Keratinocyte (primary cell): ENCODE measurements at regions not wholly inside any gene's neighbourhood (a gene's known extent, or its start where the extent isn't known, plus 50 kb on each side); places are given as distances from the start of the nearest gene placed in this dataset.

Source experiments
- DNase-seq: peaks from one replicate; pipeline ENCODE4 v3.0.0-alpha.2; 2011; ENCODE audit warnings: low read depth, missing footprints, low spot score
- FAIRE-seq: peaks from 2 replicates; lab custom pipeline; 2011; peaks lifted over from hg19 to GRCh38; lab: Jason Lieb, UNC
- H2AFZ ChIP-seq: 2 replicates; pipeline ENCODE4 v1.6.0; 2012; ENCODE audit warnings: low read length, control low read depth, inconsistent platforms; ENCODE audit not compliant: control insufficient read depth
- H3K27ac ChIP-seq: 2 replicates; pipeline ENCODE4 v1.5.1; 2011; ENCODE audit warnings: low read length; ENCODE audit not compliant: control insufficient read depth, insufficient read depth
- H3K27me3 ChIP-seq: 3 replicates; pipeline ENCODE4 v1.6.0; 2011; ENCODE audit warnings: low read length; ENCODE audit not compliant: control insufficient read depth, insufficient read depth; ENCODE audit errors: extremely low read depth
- H3K36me3 ChIP-seq, 2 experiments: 2 replicates in 1 of 2; 3 replicates in 1 of 2; pipeline ENCODE4 v1.5.1; 2011; ENCODE audit warnings: low read length in 2 of 2, mild to moderate bottlenecking in 1 of 2; ENCODE audit not compliant: control insufficient read depth in 2 of 2, insufficient read depth in 2 of 2; ENCODE audit errors: extremely low read depth in 1 of 2
- H3K4me1 ChIP-seq: 3 replicates; pipeline ENCODE4 v1.5.1; 2011; ENCODE audit warnings: low read length; ENCODE audit not compliant: control insufficient read depth, insufficient read depth; ENCODE audit errors: extremely low read depth
- H3K4me2 ChIP-seq: 3 replicates; pipeline ENCODE4 v1.6.0; 2011; ENCODE audit warnings: low read depth, low read length; ENCODE audit not compliant: control insufficient read depth, insufficient read depth; ENCODE audit errors: extremely low read depth
- H3K4me3 ChIP-seq, 3 experiments: fragments of 200-600 bp in 1 of 3; sonication (generic) in 1 of 3; 2 replicates in 2 of 3; 3 replicates in 1 of 3; pipeline ENCODE4 v1.5.1; 2011 to 2016; ENCODE audit warnings: low read length in 3 of 3, mild to moderate bottlenecking in 3 of 3, control low read depth in 2 of 3, inconsistent platforms in 1 of 3, low read depth in 1 of 3, mixed read lengths in 1 of 3, mixed run types in 1 of 3, moderate library complexity in 1 of 3; ENCODE audit not compliant: control insufficient read depth in 2 of 3, insufficient read depth in 2 of 3; ENCODE audit errors: extremely low read depth in 1 of 3
- H3K79me2 ChIP-seq: 2 replicates; pipeline ENCODE4 v1.6.0; 2012; ENCODE audit warnings: low read length; ENCODE audit not compliant: control insufficient read depth, insufficient read depth
- H3K9ac ChIP-seq: 3 replicates; pipeline ENCODE4 v1.6.0; 2011; ENCODE audit warnings: low read length; ENCODE audit not compliant: control insufficient read depth, insufficient read depth; ENCODE audit errors: extremely low read depth
- H3K9me1 ChIP-seq: 3 replicates; pipeline ENCODE4 v1.6.0; 2011; ENCODE audit warnings: low read length; ENCODE audit not compliant: control insufficient read depth, insufficient read depth; ENCODE audit errors: extremely low read depth
- H3K9me3 ChIP-seq: 2 replicates; pipeline ENCODE4 v1.5.1; 2012; ENCODE audit warnings: low read depth, low read length; ENCODE audit not compliant: control insufficient read depth
- H4K20me1 ChIP-seq: 3 replicates; pipeline ENCODE4 v1.6.0; 2011; ENCODE audit warnings: low read length; ENCODE audit not compliant: control insufficient read depth, insufficient read depth; ENCODE audit errors: extremely low read depth
- EZH2 ChIP-seq: IDR thresholded peaks from one replicate; pipeline ENCODE4 v1.6.1; 2012; ENCODE audit warnings: inconsistent platforms, mild to moderate bottlenecking, low read length, moderate library complexity
- dilution Hi-C: fragments of 300-500 bp; cut with MboI; formaldehyde crosslinking; loops from one replicate; pipeline ENCODE4 v1.7.0; 2020; ENCODE audit warnings: low sequenced_read_pairs; ENCODE audit not compliant: extremely low pct_ligation_motif_present
- TF ChIP-seq, protein P1 (sequence below), 3 experiments: IDR thresholded peaks in 1 of 3; conservative IDR thresholded peaks in 1 of 3; optimal IDR thresholded peaks in 1 of 3; 2 replicates in 2 of 3; 3 replicates in 1 of 3; pipeline versions ENCODE3 to v1.5.1; 2011; ENCODE audit warnings: low read length in 3 of 3, mild to moderate bottlenecking in 3 of 3, moderate library complexity in 2 of 3, control low read depth in 1 of 3, inconsistent platforms in 1 of 3; ENCODE audit not compliant: insufficient read depth in 2 of 3; ENCODE audit errors: extremely low read depth in 1 of 3

- H3K79me2 ChIP-seq, result no peaks in the 10 kb centered on the region
- FAIRE-seq, result no peak
- H3K36me3 ChIP-seq, result no peaks in the 10 kb centered on the region
- peaks cover 26% of the 10 kb centered on the region for H3K27me3 ChIP-seq
- dilution Hi-C loops, result no loop called here
- H3K9me3 ChIP-seq, result peaks cover 4% of the 10 kb centered on the region
- H3K27ac ChIP-seq, result no peak overlapping the region
- DNase-seq, result no peak
- H4K20me1 ChIP-seq, result no peaks in the 10 kb centered on the region
- H3K9ac ChIP-seq, result no peak overlapping the region
- H3K4me3 ChIP-seq, result no peak overlapping the region
- no peaks in the 10 kb centered on the region for H3K9me1 ChIP-seq
- no peak overlapping the region for H2AFZ ChIP-seq
- no peak overlapping the region for H3K4me2 ChIP-seq
- no peak for TF ChIP-seq EZH2
- TF ChIP-seq, protein P1, sequence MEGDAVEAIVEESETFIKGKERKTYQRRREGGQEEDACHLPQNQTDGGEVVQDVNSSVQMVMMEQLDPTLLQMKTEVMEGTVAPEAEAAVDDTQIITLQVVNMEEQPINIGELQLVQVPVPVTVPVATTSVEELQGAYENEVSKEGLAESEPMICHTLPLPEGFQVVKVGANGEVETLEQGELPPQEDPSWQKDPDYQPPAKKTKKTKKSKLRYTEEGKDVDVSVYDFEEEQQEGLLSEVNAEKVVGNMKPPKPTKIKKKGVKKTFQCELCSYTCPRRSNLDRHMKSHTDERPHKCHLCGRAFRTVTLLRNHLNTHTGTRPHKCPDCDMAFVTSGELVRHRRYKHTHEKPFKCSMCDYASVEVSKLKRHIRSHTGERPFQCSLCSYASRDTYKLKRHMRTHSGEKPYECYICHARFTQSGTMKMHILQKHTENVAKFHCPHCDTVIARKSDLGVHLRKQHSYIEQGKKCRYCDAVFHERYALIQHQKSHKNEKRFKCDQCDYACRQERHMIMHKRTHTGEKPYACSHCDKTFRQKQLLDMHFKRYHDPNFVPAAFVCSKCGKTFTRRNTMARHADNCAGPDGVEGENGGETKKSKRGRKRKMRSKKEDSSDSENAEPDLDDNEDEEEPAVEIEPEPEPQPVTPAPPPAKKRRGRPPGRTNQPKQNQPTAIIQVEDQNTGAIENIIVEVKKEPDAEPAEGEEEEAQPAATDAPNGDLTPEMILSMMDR (optimal IDR thresholded peaks at IDR 0.05 in 1 of 3, IDR thresholded peaks at IDR 0.05 in 1 of 3, conservative IDR thresholded peaks at IDR 0.05 in 1 of 3; ENCODE audit: extremely low read depth in 1 of 3, insufficient read depth in 2 of 3, low read length in 3 of 3), result no peak
- no peaks in the 10 kb centered on the region for H3K4me1 ChIP-seq
Observed at GRCh38 chr4:1509366-1509765, 103.1 kb upstream of the NKX1-1 start.

DNA sequence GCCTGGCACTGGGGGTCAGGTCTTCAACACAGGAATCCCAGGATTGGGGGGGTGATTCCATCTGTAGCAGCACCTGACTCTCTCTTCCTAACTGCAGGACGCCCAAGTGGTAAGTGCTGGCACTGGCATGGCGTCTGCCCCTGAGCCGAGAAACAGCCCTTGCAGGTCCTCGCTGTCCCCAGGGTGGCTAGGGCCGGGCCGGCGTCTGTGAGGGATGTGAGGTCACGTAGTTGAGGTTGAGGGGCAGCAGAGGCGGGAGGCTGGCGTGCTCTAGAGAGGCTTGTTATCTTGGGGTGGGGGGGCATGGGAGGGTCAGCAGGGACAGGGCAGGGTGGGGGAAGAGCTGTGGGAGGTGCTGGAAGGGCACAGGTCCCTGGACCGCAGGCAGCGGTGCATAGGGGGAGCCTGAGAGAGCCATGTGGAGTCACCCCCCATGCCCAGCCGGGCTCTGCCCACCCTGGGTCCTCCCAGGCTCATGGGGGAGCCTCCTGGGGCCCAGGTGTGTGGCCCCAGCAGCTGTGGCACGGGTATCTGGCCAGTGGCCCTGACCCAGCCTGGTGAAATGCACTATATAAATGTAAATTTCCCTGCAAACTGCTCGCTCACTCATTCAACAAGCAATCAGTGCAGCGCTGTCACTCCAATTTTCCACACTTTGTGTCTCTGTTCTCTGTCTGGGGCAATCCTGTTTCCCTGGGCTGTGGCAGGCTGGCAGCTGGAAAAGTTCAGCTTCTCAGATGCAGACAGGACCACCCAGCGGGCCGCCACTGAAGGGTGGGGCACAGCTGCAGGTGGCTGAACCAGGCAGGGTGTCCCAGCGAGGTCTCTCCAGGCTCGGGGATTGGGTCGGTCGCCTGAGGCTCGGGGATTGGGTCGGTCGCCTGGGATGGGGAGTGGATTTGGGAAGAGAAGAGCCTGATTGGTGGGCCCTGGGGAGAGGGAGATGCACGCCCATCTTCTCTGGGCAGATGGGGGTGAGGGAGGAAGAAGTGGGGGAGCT is 102.2 kb upstream of the NKX1-1 start:
- Histone ChIP-seq H3K27ac (no peak overlapping the region), H2AFZ (no peak overlapping the region), H4K20me1 (no peaks in the 10 kb centered on the region), H3K79me2 (no peaks in the 10 kb centered on the region), H3K4me2 (no peak overlapping the region), H3K4me1 (no peaks in the 10 kb centered on the region), H3K36me3 (no peaks in the 10 kb centered on the region), H3K9me1 (no peaks in the 10 kb centered on the region), H3K9ac (no peak overlapping the region), H3K9me3 (no peaks in the 10 kb centered on the region), H3K4me3 (no peak overlapping the region), H3K27me3 (peaks cover 22% of the 10 kb centered on the region)
- dilution Hi-C loops, result no loop called here
- FAIRE-seq, result no peak
- TF ChIP-seq, protein P1 (optimal IDR thresholded peaks at IDR 0.05 in 1 of 3, IDR thresholded peaks at IDR 0.05 in 1 of 3, conservative IDR thresholded peaks at IDR 0.05 in 1 of 3; ENCODE audit: extremely low read depth in 1 of 3, insufficient read depth in 2 of 3, low read length in 3 of 3), result no peak
- TF ChIP-seq EZH2, result no peak
- DNase-seq, result no peak
